HEK293 (cell line): ENCODE measurements at regions not wholly inside any gene's neighbourhood (a gene's known extent, or its start where the extent isn't known, plus 50 kb on each side); places are given as distances from the start of the nearest gene placed in this dataset.

Source experiments
- CTCF ChIA-PET: fragments of 350-600 bp; formaldehyde crosslinking; extraction: SDS; loops from one replicate; lab custom pipeline; 2021; ENCODE audit warnings: antibody characterized with exemption; lab: Yijun Ruan, JAX
- POLR2A ChIA-PET: fragments of 300-600 bp; formaldehyde crosslinking; extraction: SDS; loops from one replicate; lab custom pipeline; 2020; ENCODE audit warnings: antibody characterized with exemption, inconsistent platforms; lab: Yijun Ruan, JAX
- H3K27ac ChIP-seq: fragments of 200-500 bp; sonication (Bioruptor generic); 2 replicates; pipeline ENCODE4 v1.5.1; 2014; ENCODE audit warnings: low read depth, low read length, control low read depth, inconsistent platforms; ENCODE audit errors: extremely low read depth
- H3K36me3 ChIP-seq, 2 experiments: fragments of 200-500 bp in 1 of 2; sonication (Bioruptor generic) in 1 of 2; 1 replicate in 1 of 2; 2 replicates in 1 of 2; pipeline ENCODE4 v1.5.1; 2014 to 2017; ENCODE audit warnings: inconsistent platforms in 2 of 2, low read length in 2 of 2; ENCODE audit not compliant: control insufficient read depth in 2 of 2, insufficient read depth in 1 of 2
- H3K4me1 ChIP-seq: fragments of 200-500 bp; sonication (Bioruptor generic); 2 replicates; pipeline ENCODE4 v1.5.1; 2014; ENCODE audit warnings: mild to moderate bottlenecking, low read length, inconsistent platforms; ENCODE audit not compliant: control insufficient read depth, insufficient read depth
- H3K4me3 ChIP-seq: 2 replicates; pipeline ENCODE4 v1.5.1; 2011; ENCODE audit warnings: low read depth, mild to moderate bottlenecking, control low read depth, low read length, moderate library complexity
- H3K9me3 ChIP-seq: fragments of 200-500 bp; sonication (Bioruptor generic); 2 replicates; pipeline ENCODE4 v1.5.1; 2014; ENCODE audit warnings: low read depth, low read length, inconsistent platforms; ENCODE audit not compliant: control insufficient read depth, insufficient read depth
- HOXC10 ChIP-seq: sonication (generic); formaldehyde crosslinking; IDR thresholded peaks from 2 replicates; pipeline ENCODE4 v1.8.1; 2023; ENCODE audit warnings: mild to moderate bottlenecking, missing genetic modification reagents
- MYNN ChIP-seq: fragments of 450-650 bp; formaldehyde crosslinking; IDR thresholded peaks from 2 replicates; pipeline ENCODE4 v1.5.1; 2016; ENCODE audit warnings: missing biosample characterization, missing genetic modification characterization, borderline replicate concordance
- TCF7L2 ChIP-seq: IDR thresholded peaks from 2 replicates; pipeline ENCODE4 v1.6.1; 2011; ENCODE audit warnings: low read depth, mild to moderate bottlenecking, inconsistent platforms, low read length, moderate library complexity, borderline replicate concordance
- ZBTB17 ChIP-seq: fragments of 450-650 bp; formaldehyde crosslinking; IDR thresholded peaks from 2 replicates; pipeline ENCODE4 v1.5.1; 2016; ENCODE audit warnings: missing biosample characterization, missing genetic modification characterization
- ZNF112 ChIP-seq: fragments of 450-650 bp; formaldehyde crosslinking; IDR thresholded peaks from 2 replicates; pipeline ENCODE4 v1.5.0; 2017; ENCODE audit warnings: missing biosample characterization, missing genetic modification characterization
- ZNF335 ChIP-seq: fragments of 450-650 bp; formaldehyde crosslinking; conservative IDR thresholded peaks from 2 replicates; pipeline ENCODE4 v1.5.1; 2016; ENCODE audit warnings: missing biosample characterization, missing genetic modification characterization
- ZNF621 ChIP-seq: fragments of 450-650 bp; formaldehyde crosslinking; IDR thresholded peaks from 2 replicates; pipeline ENCODE4 v1.5.1; 2017; ENCODE audit warnings: missing biosample characterization, missing genetic modification characterization
- TF ChIP-seq, protein P1 (sequence below): fragments of 450-650 bp; formaldehyde crosslinking; IDR thresholded peaks from 2 replicates; pipeline ENCODE4 v1.5.1; 2016; ENCODE audit warnings: missing biosample characterization, missing genetic modification characterization, borderline replicate concordance
- TF ChIP-seq, protein P2 (sequence below): fragments of 450-650 bp; formaldehyde crosslinking; IDR thresholded peaks from 2 replicates; pipeline ENCODE4 v1.5.1; 2016; ENCODE audit warnings: missing biosample characterization, missing genetic modification characterization

DNA sequence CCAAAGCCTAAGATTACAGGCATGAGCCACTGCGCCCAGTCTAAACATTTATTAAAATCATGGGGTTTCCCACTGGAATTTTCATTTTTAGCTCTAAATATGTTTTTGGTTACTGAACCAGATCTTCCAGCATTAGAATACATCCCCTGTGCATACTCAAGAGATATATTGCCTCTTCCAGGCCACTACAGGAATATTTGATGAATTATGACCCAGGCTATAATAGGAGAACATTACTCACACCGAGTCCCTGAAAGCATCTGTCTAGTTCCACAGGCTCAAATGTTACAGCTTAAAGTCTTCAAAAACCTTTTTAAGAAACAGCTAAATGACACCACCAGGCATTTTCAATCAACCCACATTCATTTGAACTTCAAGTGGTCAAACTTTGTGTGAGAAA is 50.4 kb upstream of the GRM8 start:
- Histone ChIP-seq H3K9me3 (no peaks in the 10 kb centered on the region), H3K36me3 (no peaks in the 10 kb centered on the region), H3K27ac (no peak overlapping the region), H3K4me3 (no peak overlapping the region), H3K4me1 (no peaks in the 10 kb centered on the region)
- CTCF ChIA-PET, result interaction anchor here (0.6 kb wide), 2 partner anchors 78 to 473 kb away, joined by 4 read pairs; no protein-coding TSS in a partner anchor
- POLR2A ChIA-PET, result no interaction called here
- TF ChIP-seq ZBTB17 (no peak), TCF7L2 (no peak), ZNF621 (no peak), ZNF335 (tag by site-specific recombination) (no peak), ZNF112 (tag by site-specific recombination) (no peak), MYNN (no peak), HOXC10 (CRISPR knock-in tag) (no peak)
- TF ChIP-seq, protein P1, sequence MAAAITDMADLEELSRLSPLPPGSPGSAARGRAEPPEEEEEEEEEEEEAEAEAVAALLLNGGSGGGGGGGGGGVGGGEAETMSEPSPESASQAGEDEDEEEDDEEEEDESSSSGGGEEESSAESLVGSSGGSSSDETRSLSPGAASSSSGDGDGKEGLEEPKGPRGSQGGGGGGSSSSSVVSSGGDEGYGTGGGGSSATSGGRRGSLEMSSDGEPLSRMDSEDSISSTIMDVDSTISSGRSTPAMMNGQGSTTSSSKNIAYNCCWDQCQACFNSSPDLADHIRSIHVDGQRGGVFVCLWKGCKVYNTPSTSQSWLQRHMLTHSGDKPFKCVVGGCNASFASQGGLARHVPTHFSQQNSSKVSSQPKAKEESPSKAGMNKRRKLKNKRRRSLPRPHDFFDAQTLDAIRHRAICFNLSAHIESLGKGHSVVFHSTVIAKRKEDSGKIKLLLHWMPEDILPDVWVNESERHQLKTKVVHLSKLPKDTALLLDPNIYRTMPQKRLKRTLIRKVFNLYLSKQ (tag by site-specific recombination), result no peak
- TF ChIP-seq, protein P2, sequence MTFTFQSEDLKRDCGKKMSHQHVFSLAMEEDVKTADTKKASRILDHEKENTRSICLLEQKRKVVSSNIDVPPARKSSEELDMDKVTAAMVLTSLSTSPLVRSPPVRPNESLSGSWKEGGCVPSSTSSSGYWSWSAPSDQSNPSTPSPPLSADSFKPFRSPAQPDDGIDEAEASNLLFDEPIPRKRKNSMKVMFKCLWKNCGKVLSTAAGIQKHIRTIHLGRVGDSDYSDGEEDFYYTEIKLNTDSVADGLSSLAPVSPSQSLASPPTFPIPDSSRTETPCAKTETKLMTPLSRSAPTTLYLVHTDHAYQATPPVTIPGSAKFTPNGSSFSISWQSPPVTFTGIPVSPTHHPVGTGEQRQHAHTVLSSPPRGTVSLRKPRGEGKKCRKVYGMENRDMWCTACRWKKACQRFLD (tag by site-specific recombination), result no peak
